ENCODE measurements at regions not wholly inside any gene's neighbourhood (a gene's known extent, or its start where the extent isn't known, plus 50 kb on each side); places are given as distances from the start of the nearest gene placed in this dataset.

DNA sequence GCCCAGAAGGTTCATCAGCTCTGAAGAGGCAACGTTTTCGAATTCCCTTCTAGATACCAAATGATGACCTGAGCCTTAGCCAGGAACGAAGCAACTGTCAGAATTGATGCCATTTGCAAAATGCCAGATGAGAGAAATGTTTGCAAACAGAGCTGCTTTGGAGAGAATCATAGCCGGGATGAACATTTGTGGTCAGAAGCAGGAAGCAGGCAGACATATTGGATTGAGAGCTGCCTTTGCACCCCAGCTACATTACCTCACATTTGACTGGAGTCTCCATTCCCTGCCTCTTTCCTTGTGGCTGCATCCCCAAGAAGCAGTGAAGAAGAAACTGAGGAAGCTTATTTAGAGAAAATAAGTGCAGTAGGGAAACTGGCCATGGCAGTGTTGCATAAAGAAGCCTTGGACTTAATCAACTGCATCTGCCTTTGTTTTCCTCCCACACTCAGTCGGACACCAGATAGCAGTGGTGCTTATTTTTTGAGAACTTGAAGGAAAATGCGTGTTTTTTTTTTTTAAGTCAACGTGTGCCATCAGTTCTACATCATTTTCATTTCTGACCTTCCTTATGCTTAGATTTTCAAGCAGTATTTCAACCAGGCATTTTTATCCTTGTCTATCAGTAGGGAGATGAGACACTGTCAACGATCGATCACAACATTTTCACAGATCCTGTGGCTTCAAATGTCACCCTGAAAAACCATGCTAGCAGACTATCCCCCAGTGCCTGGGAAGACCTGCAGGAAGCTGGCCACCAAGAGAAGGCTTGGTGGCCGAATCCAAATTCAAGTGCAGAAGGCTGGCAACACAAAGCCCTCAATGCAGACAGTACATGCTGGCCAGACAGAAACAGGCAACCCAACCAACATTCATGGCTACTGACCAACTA, 541.2 kb upstream of the JARID2 start:
- DNase-seq (ENCODE audit: low read depth in 3 of 3, low spot score in 2 of 3): no peak

DNA sequence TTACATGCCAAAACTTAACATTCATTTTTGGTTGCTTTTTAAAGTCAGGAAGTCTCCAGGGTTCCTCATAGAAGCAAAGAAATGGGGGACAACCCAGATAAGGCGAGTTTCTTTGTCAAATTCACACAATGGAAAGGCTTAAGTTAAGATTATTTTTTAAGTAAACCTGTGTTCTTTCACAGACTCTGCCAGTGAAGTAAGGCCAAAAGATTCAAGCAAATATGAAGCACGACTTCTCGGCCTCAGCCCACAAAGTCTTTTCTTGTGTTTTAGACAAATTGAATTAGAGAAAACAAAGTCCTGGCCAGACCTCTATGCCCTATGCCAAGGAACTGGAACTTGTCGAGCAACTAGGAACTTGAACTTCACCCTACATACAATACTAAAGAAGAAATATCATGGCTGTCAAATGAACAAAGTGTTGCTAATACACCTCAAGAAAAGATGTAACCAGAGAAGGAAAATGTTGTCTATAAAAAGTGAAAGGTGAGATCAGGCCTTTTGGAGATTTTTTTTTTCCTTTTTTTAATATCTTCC, 540.0 kb upstream of the JARID2 start:
- DNase-seq (ENCODE audit: low read depth in 3 of 3, low spot score in 2 of 3): no peak

DNA sequence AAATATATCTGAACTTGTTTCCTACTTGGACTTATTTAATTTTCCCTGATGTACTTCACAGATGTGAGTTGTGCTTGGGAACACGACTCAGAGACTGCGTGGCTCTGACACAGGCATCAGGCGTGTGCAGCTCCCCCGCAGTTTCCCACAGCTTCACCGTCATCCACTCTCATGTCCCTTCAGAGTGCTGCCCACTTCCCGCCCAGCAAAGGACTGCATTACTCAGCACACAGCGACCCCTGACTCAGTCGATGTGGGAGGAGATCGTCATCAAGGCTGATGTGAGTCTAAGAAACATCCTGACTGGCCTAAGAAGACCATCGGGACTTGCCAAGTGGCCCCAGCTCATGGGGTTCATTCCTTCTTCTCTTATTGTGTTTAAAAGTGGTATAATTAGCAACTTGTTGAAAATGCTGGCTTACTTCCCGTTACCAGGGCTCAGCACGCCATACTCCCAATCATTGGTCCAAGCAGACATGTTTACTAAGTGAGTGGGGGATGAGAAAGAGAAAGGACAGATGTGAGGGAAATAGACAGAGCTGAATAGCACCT, 539.4 kb upstream of the JARID2 start:
- no peak for DNase-seq (ENCODE audit: low read depth in 3 of 3, low spot score in 2 of 3)

DNA sequence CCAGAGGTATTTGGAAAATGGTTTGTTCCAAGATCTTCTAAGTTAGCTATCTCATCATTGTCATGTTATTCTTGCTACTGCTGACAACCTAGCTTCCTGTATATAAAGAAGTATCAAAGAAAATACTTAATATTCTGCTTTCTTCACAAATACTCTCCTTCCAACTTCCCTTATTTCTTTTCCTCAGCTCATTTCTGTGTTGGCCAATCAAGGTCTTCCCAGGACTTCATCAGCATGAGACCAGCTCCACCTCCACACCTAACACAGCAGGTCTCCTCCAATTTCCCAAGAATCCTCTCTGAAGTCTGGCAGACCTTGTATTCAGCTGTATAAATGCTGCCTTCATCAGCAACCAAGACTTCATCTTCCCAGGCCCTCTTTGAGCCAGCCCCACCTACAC, 538.6 kb upstream of the JARID2 start:
- no peak for DNase-seq (ENCODE audit: low read depth in 3 of 3, low spot score in 2 of 3)

DNA sequence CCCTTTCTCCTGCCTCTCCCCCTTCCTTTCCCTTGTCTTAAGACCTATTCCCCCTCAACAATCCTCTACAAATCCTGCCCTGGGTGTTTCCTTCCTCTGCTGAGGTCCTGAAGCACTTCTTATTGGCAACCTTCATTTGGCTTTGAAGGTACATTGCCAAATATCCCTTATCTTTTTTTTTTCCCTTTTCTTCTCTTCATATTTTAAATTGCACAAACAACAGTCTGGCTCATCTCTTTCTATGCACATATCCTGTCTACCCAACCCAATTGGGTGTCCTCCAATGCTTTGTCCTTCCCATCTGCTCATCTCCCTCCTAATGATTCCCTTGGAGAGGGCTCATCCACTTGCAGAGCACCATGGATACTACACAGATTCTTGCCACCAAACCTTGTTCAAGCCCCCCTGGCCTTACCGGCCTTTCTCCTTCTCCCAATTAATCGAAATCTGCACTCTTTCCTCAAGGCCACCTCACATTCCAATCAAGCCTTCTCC, 537.9 kb upstream of the JARID2 start:
- DNase-seq (ENCODE audit: low read depth in 3 of 3, low spot score in 2 of 3): no peak

DNA sequence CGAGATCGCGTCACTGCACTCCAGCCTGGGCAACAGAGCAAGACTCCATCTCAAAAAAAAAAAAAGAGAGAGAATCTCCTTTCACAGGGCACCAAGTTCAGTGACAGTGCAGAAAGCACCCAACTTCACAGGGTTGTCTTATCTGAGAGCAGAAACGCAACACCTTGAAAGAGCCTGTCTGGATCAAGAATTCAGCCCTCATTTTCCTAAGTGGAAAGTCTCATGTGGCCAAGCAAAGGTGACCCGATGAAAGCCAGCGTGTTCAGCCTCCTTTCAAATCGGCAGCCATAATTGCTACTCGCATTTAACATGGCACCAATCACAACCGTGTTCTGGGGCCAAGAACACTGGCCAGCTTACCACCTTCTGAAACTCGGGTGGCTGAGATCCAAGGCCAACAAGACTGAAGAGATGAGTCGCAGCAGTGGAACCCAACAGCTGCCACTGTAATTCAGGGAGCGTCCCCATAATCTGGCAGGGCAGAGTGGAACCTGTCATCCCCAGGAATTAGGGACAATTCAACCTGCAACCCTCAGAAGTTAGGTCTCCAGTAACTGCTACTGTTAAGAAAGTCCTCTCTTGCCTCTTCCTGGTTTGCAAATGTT, 536.7 kb upstream of the JARID2 start:
- no peak for DNase-seq (ENCODE audit: low read depth in 3 of 3, low spot score in 2 of 3)

DNA sequence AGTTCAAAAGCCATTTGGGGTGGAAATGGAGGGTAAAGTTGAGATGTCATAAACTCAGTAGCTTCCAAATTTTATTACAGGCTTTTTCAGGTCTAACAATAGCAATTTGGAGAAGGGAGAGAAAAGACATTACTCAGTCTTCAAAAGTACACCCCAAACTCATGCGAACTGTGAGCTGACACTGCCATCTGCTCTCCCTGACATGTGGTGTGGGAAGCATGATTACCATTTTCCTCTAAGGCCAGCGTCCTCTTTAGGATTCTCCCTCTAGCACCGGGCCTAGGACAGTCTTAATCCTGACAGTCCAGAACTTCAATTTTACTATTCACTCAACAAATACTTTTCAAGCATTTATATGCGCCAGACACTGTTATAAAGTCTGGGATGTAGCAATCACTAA, 536.0 kb upstream of the JARID2 start:
- DNase-seq (ENCODE audit: low read depth in 3 of 3, low spot score in 2 of 3): no peak

DNA sequence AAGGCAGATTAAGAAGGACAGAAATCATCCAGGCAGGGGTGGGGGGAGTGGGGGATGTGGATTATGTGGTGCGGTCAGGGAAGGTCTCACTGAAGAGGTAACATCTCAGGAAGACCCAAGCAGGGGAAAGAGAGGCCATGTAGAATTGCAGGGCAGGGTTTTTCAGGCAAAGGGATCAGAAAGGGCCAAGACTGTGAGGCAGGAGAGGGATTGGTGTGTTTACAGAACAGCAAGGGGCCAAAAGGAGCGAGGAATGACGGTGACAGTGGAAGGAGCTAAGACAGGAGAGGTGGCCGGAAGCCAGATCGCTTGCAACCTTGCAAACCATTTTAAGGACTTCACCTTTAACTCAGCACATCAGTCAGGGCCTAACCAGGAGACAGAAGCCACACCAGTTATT, 535.4 kb upstream of the JARID2 start:
- no peak for DNase-seq (ENCODE audit: low read depth in 3 of 3, low spot score in 2 of 3)

DNA sequence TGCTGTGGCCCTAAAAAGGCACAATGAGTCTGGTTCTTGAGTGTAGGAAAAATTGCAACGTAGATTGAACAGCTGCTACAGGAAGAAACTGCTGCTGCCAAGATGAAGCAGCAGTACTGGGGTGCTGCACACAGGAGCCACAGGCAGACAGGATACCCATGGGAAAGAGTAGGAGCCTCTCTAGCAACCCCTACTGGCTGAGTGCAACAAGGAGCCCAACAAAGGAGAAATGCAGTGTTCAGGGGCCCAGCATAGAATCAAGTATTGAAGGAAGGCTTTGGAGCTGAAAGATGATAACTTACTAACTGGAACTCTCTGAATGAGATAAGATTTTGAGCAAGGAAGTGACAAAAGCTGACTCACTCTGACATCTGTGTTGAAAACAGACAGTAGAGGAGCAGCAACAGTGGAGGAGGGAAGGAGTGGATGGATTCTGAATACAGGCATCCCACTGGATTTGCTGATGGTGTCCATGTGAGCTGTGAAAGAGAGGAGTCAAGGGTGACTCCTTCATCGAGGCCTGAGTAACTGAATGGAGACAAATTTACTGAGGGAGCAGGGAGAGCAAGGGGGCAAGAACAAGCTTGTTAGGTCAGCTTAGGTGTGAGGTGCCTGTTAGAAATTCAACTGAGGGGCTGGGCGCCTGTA, 534.7 kb upstream of the JARID2 start:
- DNase-seq (ENCODE audit: low read depth in 3 of 3, low spot score in 2 of 3): no peak

DNA sequence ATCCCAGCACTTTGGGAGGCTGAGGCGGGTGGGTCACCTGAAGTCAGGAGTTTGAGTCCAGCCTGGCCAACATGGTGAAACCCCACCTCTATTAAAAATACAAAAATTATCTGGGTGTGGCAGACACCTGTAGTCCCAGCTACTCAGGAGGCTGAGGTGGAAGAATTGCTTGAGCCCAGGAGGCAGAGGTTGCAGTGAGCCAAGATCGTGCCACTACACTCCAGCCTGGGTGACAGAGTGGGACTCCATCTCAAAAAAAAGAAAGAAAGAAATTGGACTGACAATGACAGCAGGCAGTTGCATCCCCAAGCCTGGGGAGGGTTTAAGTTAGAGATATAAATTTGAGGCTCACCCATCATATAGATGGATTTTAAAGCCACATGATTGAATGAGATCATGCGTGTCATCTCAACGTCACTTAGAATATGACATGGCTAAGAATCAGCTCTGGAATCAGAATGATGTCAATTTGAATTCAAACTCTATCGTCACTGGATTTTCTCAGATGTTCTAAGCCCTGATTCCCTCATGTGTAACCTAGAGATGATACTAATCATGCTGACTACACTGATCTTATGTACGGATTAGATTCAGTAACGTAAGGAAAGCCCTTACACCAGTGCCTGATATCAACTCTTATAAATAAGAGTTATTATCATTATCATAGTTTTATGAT, 534.0 kb upstream of the JARID2 start:
- DNase-seq (ENCODE audit: low read depth in 3 of 3, low spot score in 2 of 3): no peak

DNA sequence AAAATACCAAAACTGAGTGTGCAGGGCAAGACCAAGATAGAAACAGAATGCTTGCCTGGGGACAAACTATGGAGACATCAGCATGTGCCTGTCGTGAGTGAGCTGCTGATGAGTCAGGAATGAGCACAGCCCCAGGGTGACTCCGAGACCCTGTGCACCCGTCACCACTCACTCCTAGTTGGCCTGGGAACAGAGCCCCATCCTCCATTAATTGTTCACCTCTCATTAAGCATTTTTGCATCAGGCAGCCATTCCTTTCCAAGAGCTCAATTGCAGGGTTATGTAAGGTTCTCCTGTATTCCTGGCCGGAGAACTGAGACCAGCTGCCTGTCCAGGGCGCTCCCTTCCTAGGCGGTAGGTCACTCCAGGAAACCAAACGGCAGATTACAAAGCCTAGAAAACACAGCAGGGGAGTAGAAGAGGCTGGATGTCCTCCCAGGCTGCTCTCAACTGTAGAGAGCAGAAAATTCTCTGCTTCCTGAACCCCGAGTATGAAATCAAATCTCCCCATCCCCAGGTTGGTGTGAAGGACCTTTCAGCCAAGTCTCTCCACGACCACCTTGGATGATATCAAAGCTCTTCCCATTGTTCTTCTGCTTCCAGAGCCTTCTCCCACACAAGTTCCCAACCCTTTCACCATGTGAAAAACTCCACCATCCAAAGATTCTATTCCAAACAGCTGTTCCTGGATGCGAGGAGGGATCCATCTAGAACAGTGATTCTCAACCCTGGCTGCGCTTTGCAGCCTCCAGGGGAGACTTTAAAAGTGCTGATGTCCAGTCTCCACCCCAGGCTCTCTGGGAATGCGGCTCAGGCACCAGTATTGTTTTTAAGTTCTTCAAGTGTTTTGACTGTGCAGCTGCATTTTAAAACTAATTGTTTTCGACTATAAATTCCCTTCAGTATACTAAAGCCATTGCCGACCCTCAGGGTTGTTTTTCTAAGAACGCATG, 532.6 kb upstream of the JARID2 start:
- no peak for DNase-seq (ENCODE audit: low read depth in 3 of 3, low spot score in 2 of 3)

DNA sequence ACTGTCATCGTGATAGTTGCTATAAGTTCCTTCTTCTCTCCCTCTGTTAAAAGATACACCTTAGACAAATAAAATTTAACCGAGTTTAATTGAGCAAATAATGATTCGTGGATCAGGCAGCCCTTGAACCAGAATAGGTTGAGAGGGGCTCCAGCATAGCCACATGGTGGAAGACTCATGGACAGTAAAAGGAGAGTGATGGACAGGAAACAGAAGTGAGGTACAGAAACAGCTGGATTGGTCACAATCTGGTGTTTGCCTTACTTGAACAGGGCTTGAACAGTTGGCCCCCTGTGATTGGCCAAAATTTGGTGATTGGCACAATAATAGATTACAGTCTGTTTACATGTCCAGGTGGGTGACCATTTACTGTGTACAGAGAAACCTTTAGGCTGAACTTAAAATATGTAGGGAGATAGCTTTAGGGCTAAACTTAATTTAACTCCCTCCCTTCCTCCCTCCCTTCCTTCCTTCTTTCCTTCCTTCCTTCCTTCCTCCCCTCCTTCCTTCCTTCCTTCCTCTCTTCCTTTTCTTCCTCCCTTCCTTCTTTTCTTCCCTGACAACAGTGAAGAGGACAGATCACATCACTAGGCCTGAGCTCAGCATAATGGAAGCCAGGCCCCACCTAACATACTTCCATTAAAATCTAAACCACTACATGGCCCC, 531.8 kb upstream of the JARID2 start:
- no peak for DNase-seq (ENCODE audit: low read depth in 3 of 3, low spot score in 2 of 3)

DNA sequence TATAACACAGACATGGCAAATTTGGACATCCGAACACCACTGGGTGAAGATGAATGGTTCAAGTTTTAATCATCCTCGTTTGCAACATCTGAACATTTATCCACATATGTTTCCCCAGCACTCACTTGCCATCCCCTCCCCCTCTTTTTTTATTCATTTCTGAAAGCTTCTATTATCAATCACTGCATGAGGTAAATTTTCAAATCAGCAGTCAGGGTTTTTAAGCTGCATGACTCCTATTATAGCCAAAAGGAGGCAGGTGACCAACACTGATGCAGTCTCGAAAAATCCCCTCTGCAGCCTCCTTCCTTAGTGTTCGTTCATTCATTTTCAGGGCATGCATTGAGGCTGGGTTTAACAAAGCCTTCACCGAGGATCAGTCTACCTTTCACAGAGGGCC, 530.8 kb upstream of the JARID2 start:
- DNase-seq (ENCODE audit: low read depth in 3 of 3, low spot score in 2 of 3): no peak

DNA sequence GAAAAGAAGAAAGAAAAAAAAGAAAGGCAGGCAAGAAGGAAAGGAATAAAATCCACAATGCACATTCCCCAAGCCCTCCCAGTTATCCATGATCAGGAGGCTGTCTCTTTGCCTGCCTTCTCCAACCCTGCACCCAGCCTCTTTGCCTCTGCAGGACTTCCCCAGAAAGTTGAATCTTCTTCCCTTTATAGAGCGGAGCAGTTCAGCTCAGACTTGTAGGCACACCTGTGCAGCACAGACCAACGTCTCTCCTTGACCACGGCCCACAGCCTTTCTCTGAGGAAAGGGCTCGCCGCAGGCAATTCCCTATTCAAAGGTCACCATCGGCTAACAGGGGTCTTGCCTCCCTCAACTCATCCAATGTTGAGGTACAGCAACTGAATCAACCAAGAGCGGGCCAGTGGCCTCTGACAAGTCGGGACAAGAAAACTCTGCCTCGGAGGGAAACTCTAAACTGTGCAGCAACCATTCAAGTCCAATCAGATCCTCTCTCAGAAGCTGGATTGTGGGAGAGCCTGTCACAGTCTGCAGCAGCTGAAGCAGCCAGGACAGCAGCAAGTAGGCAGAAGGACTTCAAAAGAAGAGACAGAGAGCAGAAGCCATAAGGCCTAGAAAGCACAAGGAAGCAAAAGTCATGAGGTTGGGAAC, 529.2 kb upstream of the JARID2 start:
- DNase-seq (ENCODE audit: low read depth in 3 of 3, low spot score in 2 of 3): no peak

DNA sequence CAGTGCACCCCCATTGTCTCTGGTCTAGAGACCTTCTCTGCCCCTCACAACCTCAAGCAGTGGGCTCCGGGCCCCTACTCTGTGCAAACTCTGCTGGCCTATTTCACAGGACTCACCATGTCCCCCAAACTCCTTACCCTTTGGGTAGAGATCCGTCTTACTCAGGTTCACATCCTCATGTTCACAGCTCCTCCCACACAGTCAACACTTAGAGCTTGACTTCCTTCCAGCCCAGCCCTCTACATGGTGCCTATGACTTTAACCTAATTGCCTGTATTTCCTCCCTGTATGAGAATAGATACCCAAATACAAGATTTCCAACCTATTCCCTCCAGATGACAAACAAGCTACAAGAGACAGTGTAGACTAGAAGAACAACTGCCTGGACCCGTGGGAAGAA, 528.6 kb upstream of the JARID2 start:
- no peak for DNase-seq (ENCODE audit: low read depth in 3 of 3, low spot score in 2 of 3)

DNA sequence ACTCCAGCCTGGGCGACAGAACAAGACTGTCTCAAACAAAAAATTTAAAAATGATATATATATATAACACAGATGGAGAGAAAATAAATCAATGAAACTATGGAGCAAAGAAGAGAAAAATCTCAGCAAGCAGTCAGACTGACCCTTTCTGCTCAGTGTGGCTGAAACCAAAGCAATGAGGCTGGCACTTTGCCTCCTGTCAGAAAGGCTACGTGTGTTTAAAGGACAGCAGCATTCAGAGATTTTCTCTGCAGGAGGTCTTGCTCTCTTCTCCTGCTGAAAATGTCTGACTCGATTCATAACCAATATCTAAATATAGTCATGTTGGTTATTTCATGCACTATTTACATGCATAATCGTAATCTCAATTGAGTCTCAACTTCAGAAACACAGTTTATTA, 527.0 kb upstream of the JARID2 start:
- no peak for DNase-seq (ENCODE audit: low read depth in 3 of 3, low spot score in 2 of 3)

DNA sequence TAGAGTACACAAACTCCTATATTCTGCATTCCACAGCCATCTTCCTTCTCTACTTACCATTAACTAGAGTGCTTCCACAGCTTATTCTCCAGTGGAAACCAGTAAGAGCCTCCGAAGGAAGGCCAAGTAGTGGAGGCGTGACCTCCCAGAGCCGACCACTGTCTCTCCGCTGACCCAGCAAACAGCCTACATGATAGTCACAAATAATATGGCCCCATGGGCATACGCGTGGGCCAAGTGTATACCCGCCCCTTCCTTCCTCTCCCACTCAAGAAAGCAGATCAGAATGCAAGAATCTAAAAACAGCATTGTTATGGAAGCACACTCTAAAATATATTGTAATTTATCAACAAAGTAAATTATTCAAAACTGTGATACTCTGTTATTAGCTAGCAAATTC, 526.6 kb upstream of the JARID2 start:
- no peak for DNase-seq (ENCODE audit: low read depth in 3 of 3, low spot score in 2 of 3)

DNA sequence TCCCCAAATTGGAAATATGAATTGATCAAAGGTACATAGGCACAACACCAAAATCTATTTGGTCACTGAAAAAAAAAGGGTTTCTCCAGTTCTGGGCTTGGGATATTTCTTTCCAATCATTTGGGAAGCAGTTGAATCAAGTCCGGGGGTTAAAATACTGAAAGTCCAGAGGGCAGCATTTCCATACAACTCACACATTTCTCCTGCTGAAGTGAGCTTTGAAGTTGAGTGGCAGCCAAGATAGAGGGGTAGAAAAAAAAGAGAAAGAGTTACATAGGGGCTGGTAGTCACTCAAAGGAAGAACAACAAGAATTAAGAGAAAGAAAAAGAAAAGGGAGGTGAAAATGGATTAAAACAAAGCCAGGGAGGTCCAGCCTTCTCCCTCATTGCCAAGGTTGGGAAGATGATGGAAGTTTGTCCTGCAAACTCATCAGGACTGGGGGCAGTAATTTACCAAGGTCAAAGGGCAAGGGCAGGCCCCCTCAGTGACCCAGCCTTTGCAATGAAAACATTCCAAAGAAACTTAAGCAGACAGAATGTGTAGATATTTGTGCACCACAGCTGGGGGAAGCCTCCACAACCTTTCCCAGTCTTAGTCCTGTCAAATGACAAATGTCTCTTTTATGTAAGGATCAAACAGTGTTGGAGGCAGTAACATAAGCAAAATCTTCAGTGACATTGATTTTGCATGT, 525.3 kb upstream of the JARID2 start:
- no peak for DNase-seq (ENCODE audit: low read depth in 3 of 3, low spot score in 2 of 3)

All from right renal cortex interstitium (tissue), 3 donors.